ENCODE measurements at regions not wholly inside any gene's neighbourhood (a gene's known extent, or its start where the extent isn't known, plus 50 kb on each side); places are given as distances from the start of the nearest gene placed in this dataset.

DNA sequence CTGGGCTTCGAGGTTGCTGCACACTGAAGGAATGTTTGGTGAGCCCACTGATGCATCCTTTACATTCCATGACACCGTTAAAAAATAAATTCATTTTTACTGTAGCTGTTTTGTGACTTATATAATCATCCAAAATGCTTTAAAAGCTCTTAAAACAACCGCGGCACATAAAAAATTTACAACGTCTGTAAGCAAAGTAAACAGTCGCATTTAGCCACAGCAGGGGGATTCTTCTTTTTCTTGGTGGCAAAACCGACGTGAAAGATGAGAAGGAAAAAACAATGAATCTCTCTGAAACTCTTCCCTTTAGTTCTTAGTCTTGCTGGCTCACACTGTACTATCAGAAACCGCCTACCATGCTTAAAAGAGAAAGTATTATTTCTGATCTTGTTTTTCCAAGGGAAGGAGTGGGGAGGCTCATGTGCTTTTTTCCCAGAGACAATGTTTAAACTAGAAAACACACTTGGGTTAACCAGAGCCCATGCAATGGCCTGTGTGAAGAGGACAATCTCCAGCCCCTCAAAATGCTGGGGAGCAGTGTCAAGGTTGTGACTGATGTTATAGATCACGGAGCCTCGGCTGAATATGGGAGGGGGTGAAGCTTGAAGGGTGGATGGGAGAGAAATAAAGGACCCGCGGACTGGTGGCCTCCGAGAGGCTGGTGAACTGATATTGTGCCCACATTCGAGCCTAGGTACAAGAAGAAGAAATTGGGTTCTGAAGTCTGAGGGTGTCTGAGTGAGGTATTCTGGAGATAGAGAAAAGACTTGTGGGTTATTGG lies 91.1 kb downstream of the IRF8 start:
- H3K4me3 ChIP-seq (ENCODE audit: low read length): no peak overlapping the region
- peaks cover 54% of the 10 kb centered on the region for H3K27me3 ChIP-seq (ENCODE audit: control insufficient read depth, insufficient read depth, low read length)
- no peak for DNase-seq
- no peaks in the 10 kb centered on the region for H3K9me3 ChIP-seq (replicated peaks; ENCODE audit: control insufficient read depth, low read depth, low read length)
- no peak overlapping the region for H3K27ac ChIP-seq (ENCODE audit: low read length)
- no peaks in the 10 kb centered on the region for H3K36me3 ChIP-seq (ENCODE audit: control insufficient read depth, insufficient read depth, low read length)
- peaks cover 9% of the 10 kb centered on the region for H3K4me1 ChIP-seq (ENCODE audit: control insufficient read depth, insufficient read depth, low read length)
- 76% methylated on average over 7 of the region's 15 CpGs for WGBS (ENCODE audit: insufficient coverage)

DNA sequence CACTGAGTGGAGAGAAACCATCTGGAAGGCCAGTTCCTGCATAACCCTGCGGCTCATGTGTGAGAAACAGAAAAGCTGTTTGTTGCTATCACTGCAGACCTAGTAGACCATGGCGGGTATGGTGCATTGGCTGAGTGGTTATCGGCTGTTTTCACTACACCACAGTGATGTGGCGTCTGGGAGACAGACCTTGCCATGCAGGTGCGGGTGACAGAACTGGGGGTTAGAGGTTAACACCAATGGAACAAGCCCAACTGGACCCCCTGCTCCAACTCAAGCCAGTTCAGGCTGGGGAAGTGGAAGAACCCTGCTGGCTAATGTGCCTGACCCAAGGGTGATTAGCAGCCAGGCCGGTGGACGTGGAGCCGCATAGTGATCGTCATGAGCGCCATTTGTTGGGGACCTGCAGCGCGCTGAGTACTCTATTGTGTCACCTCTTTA lies 91.9 kb downstream of the IRF8 start:
- no peak overlapping the region for H3K4me3 ChIP-seq (ENCODE audit: low read length)
- H3K27ac ChIP-seq (ENCODE audit: low read length): no peak overlapping the region
- peaks cover 61% of the 10 kb centered on the region for H3K27me3 ChIP-seq (ENCODE audit: control insufficient read depth, insufficient read depth, low read length)
- 94% methylated on average over 6 of the region's 12 CpGs for WGBS (ENCODE audit: insufficient coverage)
- H3K4me1 ChIP-seq (ENCODE audit: control insufficient read depth, insufficient read depth, low read length): peaks cover 13% of the 10 kb centered on the region
- DNase-seq: no peak
- H3K36me3 ChIP-seq (ENCODE audit: control insufficient read depth, insufficient read depth, low read length): no peaks in the 10 kb centered on the region
- H3K9me3 ChIP-seq (replicated peaks; ENCODE audit: control insufficient read depth, low read depth, low read length): no peaks in the 10 kb centered on the region

- WGBS (ENCODE audit: insufficient coverage): 57% methylated on average over 3 of the region's 7 CpGs
- Histone ChIP-seq H3K4me1 (ENCODE audit: control insufficient read depth, insufficient read depth, low read length) (peaks cover 17% of the 10 kb centered on the region), H3K27ac (ENCODE audit: low read length) (no peak overlapping the region), H3K27me3 (ENCODE audit: control insufficient read depth, insufficient read depth, low read length) (peaks cover 66% of the 10 kb centered on the region), H3K36me3 (ENCODE audit: control insufficient read depth, insufficient read depth, low read length) (no peaks in the 10 kb centered on the region), H3K4me3 (ENCODE audit: low read length) (no peak overlapping the region), H3K9me3 (replicated peaks; ENCODE audit: control insufficient read depth, low read depth, low read length) (no peaks in the 10 kb centered on the region)
- no peak for DNase-seq
Observed at GRCh38 chr16:85991425-85991824, 92.5 kb downstream of the IRF8 start.

- Histone ChIP-seq H3K27ac (ENCODE audit: low read length) (no peak overlapping the region), H3K4me3 (ENCODE audit: low read length) (no peak overlapping the region), H3K36me3 (ENCODE audit: control insufficient read depth, insufficient read depth, low read length) (no peaks in the 10 kb centered on the region), H3K9me3 (replicated peaks; ENCODE audit: control insufficient read depth, low read depth, low read length) (no peaks in the 10 kb centered on the region), H3K4me1 (ENCODE audit: control insufficient read depth, insufficient read depth, low read length) (peaks cover 15% of the 10 kb centered on the region), H3K27me3 (ENCODE audit: control insufficient read depth, insufficient read depth, low read length) (peaks cover 71% of the 10 kb centered on the region)
- DNase-seq: no peak
- no CpG with 5 or more reads among the region's 5 CpGs for WGBS (ENCODE audit: insufficient coverage)
Observed at GRCh38 chr16:85991856-85992255, 92.9 kb downstream of the IRF8 start.

DNA sequence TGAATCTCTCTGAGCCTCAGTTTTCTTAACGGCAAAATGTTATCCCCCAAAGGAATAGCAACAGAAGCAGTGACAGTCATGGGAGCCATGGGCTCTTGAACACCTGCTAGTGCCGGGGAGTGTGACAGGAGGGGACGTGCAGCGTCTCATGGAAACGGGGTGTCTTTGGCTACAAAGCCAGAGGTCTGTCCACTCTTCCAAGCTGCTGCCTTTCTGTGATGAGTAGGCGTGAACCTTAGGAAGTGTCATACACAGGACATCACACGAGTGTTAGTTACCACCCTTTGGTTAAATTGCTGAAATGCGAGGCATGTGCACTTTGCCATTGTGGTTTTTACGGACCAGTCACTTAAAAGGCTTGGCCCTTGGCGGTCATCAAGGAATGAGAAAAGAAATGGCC lies 93.4 kb downstream of the IRF8 start:
- H3K4me3 ChIP-seq (ENCODE audit: low read length): no peak overlapping the region
- no peaks in the 10 kb centered on the region for H3K36me3 ChIP-seq (ENCODE audit: control insufficient read depth, insufficient read depth, low read length)
- no peak for DNase-seq
- H3K27ac ChIP-seq (ENCODE audit: low read length): no peak overlapping the region
- H3K27me3 ChIP-seq (ENCODE audit: control insufficient read depth, insufficient read depth, low read length): peaks cover 76% of the 10 kb centered on the region
- no peaks in the 10 kb centered on the region for H3K9me3 ChIP-seq (replicated peaks; ENCODE audit: control insufficient read depth, low read depth, low read length)
- WGBS (ENCODE audit: insufficient coverage): 73% methylated on average over 10 of the region's 10 CpGs
- peaks cover 10% of the 10 kb centered on the region for H3K4me1 ChIP-seq (ENCODE audit: control insufficient read depth, insufficient read depth, low read length)

DNA sequence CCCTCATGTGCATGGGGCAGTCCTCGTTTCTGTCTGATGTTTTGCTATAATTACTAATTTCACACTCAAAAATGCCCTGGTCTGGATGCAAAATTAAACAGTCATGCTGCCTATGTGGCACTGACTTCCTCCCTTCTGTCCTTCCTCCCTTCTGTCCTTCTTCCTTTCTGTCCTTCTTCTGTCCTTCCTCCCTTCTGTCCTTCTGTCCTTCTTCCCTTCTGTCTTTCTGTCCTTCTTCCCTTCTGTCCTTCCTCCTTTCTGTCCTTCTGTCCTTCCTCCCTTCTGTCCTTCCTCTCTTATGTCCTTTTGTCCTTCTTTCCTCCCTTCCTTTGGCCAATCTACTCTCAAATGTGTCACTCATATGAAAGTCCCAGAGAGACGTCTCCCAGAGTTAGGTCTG lies 93.8 kb downstream of the IRF8 start:
- DNase-seq: no peak
- Histone ChIP-seq H3K4me1 (ENCODE audit: control insufficient read depth, insufficient read depth, low read length) (peaks cover 9% of the 10 kb centered on the region), H3K27me3 (ENCODE audit: control insufficient read depth, insufficient read depth, low read length) (peaks cover 79% of the 10 kb centered on the region), H3K36me3 (ENCODE audit: control insufficient read depth, insufficient read depth, low read length) (no peaks in the 10 kb centered on the region), H3K4me3 (ENCODE audit: low read length) (no peak overlapping the region), H3K27ac (ENCODE audit: low read length) (no peak overlapping the region), H3K9me3 (replicated peaks; ENCODE audit: control insufficient read depth, low read depth, low read length) (no peaks in the 10 kb centered on the region)
- WGBS (ENCODE audit: insufficient coverage): 73% methylated on average over 1 of the region's 2 CpGs

DNA sequence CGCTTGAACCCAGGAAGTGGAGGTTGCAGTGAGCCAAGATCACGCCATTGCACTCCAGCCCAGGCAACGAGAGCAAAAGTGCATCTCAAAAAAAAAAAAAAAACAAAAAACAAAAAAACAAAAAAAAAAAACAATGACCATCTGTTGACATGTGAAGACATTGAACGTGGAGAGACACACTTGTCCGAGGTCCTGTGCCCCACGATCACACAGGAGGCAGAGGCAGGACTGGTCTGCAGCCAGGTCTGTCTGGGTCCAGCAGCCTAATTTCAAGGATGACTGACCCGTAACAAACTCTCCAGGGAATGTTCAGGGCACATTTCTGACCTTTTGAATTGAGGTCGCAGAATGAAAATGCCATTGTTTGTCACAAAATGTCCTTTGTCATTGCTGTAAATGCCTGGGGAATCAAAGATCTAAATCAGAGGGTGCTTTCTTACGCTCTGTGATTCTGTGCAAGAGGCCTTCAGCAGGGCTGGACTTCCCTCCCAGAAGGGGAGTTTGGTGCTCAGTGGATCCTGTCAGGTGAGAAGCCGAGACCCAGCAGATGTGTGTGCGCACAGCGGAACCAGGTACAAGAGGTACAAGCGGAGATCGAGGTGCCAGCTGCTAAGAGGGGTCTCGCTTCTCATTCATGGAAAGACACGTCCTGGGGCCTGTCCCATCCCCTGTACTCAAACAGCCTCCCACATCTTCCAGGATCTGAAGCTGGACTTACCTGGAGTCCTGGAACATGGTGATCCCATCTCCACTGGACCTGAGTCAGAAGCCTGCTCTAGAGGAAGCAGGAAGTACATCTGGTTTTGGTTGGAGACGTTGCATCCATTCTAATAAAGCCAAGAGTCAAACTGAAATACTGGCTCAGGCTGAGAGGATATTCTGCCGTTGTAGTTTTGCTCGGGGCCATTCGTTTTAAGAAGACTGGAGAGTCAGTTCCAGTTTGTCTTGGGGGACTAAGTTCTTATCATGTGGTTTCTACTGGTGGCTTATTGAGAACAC lies 95.8 kb downstream of the IRF8 start:
- H3K27me3 ChIP-seq (ENCODE audit: control insufficient read depth, insufficient read depth, low read length): peaks cover 72% of the 10 kb centered on the region
- no peak overlapping the region for H3K4me3 ChIP-seq (ENCODE audit: low read length)
- H3K27ac ChIP-seq (ENCODE audit: low read length): no peak overlapping the region
- no peaks in the 10 kb centered on the region for H3K9me3 ChIP-seq (replicated peaks; ENCODE audit: control insufficient read depth, low read depth, low read length)
- H3K4me1 ChIP-seq (ENCODE audit: control insufficient read depth, insufficient read depth, low read length): peaks cover 9% of the 10 kb centered on the region
- DNase-seq: peak; percentile 75
- 84% methylated on average over 14 of the region's 20 CpGs for WGBS (ENCODE audit: insufficient coverage)
- H3K36me3 ChIP-seq (ENCODE audit: control insufficient read depth, insufficient read depth, low read length): no peaks in the 10 kb centered on the region

GRCh38 chr16:85995541-85996423 lies 96.8 kb downstream of the IRF8 start:
- H3K4me1 ChIP-seq (ENCODE audit: control insufficient read depth, insufficient read depth, low read length): peaks cover 9% of the 10 kb centered on the region
- H3K9me3 ChIP-seq (replicated peaks; ENCODE audit: control insufficient read depth, low read depth, low read length): no peaks in the 10 kb centered on the region
- H3K36me3 ChIP-seq (ENCODE audit: control insufficient read depth, insufficient read depth, low read length): no peaks in the 10 kb centered on the region
- no peak overlapping the region for H3K27ac ChIP-seq (ENCODE audit: low read length)
- 58% methylated on average over 9 of the region's 27 CpGs for WGBS (ENCODE audit: insufficient coverage)
- DNase-seq: peak; percentile 41
- peaks cover 68% of the 10 kb centered on the region for H3K27me3 ChIP-seq (ENCODE audit: control insufficient read depth, insufficient read depth, low read length)
- no peak overlapping the region for H3K4me3 ChIP-seq (ENCODE audit: low read length)

DNA sequence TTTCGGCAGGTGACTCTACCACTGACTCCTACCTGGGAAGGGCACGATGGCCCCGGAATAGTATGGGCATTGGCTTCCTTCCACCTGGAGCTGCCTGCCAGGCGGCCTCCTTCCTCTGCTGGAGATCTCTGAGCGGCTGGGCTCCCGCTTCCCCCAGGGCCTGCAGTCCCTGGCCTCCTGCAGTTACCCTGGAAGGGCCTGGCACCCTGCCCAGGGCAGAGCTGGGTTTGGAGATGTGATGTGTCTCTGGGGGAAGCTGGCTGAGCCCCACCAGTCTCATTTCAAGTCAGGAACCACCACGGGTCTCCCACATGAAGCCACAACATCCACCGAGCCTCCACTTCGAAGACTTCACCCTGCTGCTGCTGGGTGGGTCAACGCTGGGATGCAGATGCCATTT lies 97.9 kb downstream of the IRF8 start:
- 95% methylated on average over 6 of the region's 10 CpGs for WGBS (ENCODE audit: insufficient coverage)
- Histone ChIP-seq H3K9me3 (replicated peaks; ENCODE audit: control insufficient read depth, low read depth, low read length) (no peaks in the 10 kb centered on the region), H3K27me3 (ENCODE audit: control insufficient read depth, insufficient read depth, low read length) (peaks cover 64% of the 10 kb centered on the region)

More for the DNA sequence above, 97.9 kb downstream of the IRF8 start:
- Histone ChIP-seq H3K4me1 (ENCODE audit: control insufficient read depth, insufficient read depth, low read length) (peaks cover 9% of the 10 kb centered on the region), H3K27ac (ENCODE audit: low read length) (no peak overlapping the region), H3K36me3 (ENCODE audit: control insufficient read depth, insufficient read depth, low read length) (no peaks in the 10 kb centered on the region), H3K4me3 (ENCODE audit: low read length) (no peak overlapping the region)
- DNase-seq: no peak

All from muscle of leg (tissue), 3 donors.